ENCODE measurements at regions not wholly inside any gene's neighbourhood (a gene's known extent, or its start where the extent isn't known, plus 50 kb on each side); places are given as distances from the start of the nearest gene placed in this dataset.
"Not testable (repeated sequence)": the region's sequence is repeated elsewhere in the genome, so short reads cannot be mapped to it uniquely, and the experiment has no call there.

DNA sequence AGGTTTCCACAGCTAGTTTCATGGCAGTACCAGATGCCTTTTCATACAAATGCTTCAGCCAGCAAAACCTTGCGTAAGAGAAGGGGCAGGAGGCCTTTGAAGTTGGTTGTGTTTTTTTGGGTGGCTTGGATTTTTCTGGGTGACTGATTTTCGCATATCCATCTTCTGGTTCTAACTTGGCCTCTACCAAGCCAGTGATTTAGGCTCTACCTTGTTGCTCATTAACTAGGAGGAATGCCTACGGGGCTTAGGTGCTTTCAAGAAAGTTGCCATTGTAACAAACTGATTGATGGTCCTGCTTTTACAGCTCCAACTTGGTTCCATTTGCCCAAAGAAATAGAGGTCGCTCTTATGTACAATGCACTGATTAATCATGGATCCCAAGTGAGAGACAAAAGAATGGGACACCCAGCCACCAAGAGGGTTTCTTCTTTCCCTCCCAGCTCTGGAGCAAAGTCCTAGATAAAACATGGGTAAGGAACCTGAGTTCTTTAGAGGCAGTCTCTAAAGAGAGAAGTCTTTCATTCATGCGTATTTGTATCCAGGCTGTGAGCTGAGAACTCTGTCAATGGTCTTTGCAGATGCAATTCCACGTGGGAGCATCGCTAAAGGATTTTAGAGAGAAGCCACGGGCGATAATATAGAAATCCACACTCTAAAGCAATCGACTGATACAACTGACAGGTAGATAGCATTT lies 92.1 kb upstream of the FGFR2 start:
- peak; percentile 61 for DNase-seq (ENCODE audit: low spot score)

DNA sequence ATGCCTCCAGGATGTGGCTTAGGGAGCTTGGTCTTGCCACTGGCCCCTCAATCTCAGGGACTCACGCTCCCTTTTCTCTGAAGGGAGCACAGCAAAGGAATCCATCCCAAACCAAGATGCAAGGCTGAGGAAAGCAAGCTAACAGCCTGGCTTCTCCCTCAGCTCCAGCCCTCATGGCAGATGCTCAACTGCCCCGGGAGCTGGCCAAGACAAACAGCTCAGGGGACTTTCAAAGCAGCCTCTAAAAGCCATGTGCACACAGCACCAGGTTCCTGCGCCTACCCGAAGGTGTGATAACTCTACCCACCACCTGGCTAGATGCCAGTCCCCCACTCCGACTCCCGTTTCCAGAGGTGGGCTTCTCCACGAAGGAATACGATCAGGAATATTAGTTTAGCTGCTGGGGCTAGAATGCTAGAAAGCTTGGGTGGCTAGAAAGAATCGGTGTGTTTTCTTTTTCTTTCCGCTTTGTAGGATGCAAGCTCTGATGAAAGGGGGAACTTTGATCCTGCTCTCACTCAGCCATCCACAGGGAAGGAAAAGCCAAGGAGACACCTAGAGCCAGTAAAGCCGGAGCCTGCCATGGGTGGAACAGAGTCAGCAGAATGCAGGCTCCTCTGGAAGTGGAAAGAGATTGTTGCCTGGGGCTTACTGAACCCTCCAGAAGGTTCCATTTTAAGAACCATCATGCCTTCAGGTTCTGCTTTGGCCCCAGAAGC lies 89.0 kb upstream of the FGFR2 start:
- peak; percentile 38 for DNase-seq (ENCODE audit: low spot score)

DNA sequence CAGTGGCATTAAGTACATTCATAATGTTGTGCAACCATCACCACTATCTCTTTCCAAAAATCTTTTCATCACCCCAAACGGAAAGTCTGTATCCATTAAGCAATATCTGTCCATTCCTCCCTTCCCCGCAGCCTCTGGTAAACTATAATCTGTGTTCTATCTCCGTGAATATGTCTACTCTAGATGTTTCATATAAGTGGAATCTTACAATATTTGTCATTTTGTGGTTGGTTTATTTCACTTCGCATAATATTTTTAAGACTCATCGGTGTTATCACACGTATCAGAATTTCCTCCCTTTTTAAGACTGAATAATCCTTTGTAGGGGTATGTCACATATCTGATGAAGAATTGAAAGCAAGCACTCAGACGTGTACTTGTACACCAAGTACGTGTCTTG lies 86.0 kb upstream of the FGFR2 start:
- DNase-seq (ENCODE audit: low spot score) = no peak

DNA sequence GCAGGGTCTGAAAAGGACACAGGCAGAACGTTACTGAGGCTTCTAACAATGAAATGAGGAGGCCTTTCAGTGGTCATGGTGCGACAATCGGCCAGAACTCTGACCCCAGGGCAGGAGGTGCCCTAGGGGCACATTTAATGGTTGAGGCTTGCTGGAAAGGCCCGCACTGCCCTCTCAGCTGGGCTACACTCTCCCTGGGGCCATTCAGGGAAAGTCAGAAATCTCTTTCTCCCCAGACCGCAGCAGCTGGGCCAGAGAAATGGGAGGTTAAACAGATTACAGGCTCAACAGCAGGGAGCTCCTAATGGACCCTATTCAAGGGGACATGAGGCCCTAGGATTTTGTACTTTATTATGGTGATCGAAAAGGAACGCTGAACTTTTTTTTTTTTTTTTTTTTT lies 85.6 kb upstream of the FGFR2 start:
- peak; percentile 76 for DNase-seq (ENCODE audit: low spot score)

DNA sequence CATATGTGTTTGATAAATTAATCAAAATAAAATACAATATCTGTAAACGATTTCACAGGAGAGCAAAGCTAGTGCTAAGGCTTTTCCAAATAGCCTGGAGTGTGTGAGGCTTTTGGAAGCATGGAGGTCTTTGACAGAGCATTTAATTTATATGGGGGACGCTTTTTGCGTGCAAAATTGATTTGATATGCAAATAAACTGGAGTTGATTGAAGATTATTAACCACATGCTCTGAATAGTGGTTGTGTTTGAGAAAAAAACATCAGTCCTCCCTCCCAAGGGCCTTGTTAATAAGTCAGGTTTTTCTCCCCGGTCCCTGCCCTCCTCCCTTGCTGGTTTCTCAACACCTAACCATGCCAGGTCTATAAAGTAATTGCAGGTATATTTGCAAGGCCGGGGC lies 85.1 kb upstream of the FGFR2 start:
- DNase-seq (ENCODE audit: low spot score) = no peak

DNA sequence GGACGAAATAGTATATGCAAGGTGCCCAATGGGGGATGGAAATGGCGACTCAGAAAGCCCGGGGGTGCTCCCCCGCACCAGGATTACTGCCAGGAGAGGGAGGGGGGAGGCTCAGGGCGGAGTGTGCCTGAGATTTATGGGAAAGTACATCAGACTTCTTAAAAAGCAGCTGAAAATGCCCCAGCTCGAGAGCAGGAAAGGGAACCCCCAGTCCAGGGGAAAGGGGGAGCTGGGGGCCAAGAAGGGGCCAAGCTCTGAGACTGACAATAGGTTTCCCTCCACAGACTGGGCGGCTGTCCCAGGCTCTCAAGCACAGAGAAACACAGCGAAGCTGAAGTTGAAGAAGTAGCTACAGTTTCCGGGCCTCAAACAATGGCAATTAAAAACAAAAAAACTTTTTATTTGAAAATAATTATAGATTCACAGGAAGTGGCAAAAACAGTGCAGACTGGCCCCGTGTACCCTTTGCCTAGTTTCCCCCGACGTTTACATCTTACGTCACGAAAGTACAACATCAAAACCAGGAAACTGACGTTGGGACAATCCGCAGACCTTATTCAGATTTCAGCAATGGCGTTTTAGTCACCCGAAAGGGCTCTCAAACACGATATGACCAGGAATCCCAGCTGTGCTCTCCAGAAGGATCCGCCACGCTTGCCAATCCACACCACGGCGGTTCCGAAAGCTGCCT lies 83.9 kb upstream of the FGFR2 start:
- peak; percentile 60 for DNase-seq (ENCODE audit: low spot score)

DNA sequence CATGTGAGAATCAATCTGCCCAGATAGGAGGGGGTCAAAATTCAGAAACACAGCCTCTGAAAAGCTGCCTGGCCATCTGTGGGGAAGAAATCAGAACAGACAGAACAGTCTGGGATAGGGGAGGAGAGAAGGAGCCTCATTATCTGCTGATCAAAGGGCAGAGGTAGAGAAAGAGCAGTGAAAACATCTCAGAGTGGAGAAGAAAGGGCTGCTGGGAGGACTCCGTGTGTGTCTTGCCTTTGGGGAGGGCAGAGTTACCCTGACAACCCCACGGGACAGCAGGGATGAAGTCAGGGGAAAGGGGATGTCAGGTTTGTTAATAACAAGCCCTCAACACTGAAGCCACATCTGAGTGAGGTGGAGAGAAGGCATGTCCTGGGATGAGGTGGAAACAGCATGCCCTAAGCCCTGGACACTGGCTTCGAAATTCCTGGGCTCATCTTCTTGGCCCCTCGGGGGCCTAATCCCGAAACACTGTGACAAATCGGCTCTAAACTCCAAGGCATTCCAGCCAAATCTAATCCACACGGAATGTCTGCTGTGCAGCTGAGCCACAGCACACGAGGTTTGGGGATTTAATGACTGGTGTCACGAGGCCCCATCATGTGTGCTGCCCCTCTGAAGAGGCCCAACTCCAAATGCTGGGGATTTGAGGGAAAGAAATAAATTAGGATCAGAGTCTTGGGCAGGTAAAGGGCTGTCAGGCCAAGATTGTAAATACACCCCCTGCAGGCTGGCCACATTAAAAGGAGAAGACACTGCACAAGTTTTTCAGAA lies 82.8 kb upstream of the FGFR2 start:
- DNase-seq (ENCODE audit: low spot score) = peak; percentile 96

DNA sequence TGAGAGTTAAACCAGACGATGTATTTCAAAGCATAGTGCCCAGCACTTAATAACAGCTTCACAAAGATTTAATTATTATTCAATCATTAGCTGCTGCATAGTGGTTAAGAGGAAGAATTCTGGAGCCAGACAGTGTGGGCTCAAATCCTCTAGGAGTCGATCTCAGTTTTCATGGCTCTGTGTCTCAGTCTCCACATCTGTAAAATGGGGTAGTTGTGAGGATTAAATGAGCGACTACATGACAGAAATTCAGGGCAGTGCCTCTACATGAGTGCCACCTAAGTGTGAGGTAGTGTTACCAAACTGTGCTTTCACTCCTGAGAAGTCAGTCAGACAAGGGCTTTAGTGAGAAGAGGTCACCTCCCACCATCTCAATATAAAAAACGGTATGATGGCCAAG lies 81.7 kb upstream of the FGFR2 start:
- DNase-seq (ENCODE audit: low spot score) = no peak

DNA sequence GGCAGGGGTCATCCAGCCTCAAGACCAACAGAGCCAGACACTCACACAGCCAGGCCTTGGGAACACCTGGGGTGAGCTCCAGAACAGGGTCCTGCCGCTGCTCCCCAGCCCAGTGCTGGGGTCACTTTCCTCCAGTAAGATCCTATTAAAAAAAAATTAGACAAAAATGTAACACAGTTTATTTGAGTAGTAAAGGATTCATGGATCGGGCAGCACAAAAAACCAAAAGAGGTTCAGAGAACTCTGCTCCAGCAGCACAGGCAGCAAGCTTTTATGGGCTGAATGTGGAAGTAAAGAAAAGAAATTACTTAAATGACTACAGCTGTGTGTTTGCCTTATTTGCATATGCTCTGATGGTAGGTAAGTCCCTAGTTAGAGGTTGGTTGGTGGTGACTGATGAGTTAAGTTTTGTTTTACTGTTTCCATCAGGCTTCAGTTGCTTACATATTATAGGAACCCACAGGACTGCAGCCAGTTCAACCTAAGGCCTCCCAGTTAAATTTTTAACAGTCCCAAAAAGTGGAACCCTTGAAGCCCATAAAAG lies 80.5 kb upstream of the FGFR2 start:
- no peak for DNase-seq (ENCODE audit: low spot score)

DNA sequence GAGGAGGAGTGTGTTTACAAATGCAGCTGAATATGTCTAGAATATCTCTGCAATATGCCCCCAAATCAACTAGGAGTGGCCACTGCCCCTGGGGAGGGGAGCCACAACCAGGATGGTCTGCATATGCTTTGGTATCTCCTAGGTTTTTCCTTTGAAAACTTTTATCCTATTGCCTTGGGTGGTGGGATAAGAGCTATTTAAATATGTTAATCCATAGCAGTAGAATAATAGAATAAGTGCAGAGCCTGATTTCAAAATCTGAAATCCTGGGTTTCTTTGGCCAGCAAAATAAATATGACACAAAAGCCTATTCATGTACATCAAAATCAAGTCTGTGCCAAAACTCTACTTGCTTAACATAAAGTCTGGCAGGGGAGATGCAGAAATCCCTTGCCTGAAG lies 79.6 kb upstream of the FGFR2 start:
- no peak for DNase-seq (ENCODE audit: low spot score)

DNA sequence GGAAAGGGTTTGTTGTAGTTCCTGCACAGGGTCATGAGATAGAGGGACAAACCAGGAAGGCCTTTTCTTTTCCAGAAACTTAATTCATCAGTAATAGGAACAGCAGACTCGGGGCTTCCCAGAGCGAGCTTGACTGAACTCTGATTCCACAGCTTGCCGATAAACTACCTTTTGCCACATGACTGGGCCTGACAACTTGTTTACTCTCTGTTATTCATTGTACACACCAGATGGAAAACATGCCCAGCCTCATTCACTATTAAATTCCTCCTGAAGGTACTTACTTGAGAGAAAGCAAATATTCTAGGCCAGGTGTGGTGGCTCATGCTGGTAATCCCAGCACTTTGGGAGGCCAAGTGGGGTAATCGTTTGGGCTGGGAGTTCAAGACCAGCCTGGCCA lies 77.1 kb upstream of the FGFR2 start:
- DNase-seq (ENCODE audit: low spot score) = no peak

DNA sequence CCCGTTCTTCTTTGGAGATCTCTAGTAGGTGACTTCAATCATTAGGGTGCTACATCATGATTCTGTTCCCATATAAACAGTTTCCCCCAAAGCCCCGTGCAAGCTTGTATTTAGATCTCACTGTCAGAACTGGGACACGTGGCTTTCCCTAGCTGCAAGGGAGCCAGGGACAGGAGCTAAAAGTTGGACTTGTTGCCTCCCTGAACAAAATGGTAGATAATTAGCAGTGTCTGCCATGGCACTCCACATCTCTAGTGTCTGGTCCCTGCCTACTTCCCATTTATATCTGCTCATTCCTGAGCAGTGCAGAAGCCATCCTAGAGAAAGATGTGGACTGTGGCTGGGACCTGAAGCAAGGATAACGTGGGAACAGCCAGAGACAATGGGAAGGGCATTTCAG lies 76.6 kb upstream of the FGFR2 start:
- DNase-seq (ENCODE audit: low spot score) = no peak

DNA sequence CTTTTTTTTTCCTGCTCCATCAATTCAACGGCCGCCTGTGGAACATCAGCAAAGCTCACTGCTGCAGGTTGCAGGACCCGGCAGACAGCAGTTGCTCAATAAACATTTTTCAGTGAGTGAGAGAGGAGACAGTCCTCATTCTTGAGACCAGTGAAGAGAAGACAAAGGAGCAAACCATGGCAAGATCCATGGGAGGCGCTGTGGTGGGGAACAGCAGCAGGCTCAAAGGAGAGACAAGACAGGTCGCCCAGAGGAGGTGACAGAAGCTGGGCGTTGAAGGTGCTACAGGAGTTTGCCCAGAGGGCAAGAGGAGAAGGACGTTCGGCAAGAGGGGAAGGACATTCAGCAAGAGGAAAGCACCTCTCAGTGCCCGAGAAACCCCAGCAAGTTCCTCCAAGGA lies 74.5 kb upstream of the FGFR2 start:
- DNase-seq (ENCODE audit: low spot score) = no peak

DNA sequence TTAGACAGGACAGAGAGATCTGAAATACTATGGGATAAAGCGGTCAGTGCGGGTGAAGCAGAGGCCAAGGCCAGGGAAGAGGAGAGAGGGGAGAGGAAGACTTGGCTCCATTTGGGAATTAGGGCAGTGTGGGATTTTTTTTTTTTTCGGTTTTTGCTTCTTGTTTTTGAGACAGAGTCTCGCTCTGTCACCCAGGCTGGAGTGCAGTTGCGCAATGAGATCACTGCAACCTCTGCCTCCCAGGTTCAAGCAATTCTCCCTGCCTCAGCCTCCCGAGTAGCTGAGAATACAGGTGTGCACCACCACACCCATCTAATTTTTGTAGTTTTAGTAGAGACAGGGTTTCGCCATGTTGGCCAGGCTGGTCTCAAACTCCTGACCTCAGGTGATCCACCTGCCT lies 71.6 kb upstream of the FGFR2 start:
- DNase-seq (ENCODE audit: low spot score) = not testable (repeated sequence)

DNA sequence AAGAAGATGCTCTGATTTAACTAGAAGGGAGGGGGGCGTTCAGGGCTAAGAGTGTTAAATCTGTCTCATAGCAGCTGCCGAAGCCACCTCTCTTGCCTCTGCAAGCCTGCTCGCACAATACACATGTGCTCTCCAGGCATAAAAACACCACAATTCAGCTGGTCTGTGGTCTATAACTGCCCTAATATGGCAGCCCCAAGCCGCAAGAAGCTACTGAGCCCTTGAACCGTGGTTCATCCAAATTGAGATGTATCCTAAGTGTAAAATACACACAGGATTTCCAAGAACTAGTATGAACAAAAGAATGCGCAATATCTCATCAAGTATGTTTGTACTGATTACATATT lies 70.8 kb upstream of the FGFR2 start:
- DNase-seq (ENCODE audit: low spot score) = no peak

DNA sequence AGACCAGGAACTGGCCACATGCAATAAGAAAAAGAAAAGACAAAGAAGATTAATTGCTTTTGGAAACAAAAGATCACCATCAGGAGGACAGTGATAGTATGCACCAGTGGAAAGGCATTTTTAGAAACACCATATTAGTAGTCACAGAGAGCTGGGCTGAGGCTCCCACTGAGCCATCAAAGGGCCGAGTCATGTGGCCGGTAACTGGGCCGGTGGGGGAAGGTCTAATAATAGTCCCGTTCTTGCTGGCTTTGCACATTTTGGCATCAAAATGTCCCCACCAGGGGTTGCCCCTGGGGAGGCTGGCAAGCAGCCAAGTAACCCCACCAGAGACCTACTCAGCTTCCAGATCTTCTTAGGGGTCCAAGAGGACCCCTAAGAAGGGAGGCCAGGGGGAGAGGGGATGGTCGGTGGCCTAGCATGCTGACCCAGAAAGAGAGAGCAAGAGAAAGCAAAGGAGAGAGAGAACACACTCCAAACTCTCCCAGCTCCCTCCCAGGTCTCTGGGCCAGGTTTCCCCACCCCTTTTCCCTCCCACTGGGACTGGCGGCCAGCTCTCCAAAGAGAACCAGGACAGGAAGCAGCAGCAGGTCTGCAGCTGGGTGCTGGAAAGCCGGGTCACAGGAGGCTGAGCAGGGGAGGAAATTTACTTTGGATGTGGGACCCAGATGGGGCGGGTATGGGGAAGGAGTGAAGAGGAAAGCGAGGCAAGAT lies 70.2 kb upstream of the FGFR2 start:
- DNase-seq (ENCODE audit: low spot score) = peak; percentile 68

DNA sequence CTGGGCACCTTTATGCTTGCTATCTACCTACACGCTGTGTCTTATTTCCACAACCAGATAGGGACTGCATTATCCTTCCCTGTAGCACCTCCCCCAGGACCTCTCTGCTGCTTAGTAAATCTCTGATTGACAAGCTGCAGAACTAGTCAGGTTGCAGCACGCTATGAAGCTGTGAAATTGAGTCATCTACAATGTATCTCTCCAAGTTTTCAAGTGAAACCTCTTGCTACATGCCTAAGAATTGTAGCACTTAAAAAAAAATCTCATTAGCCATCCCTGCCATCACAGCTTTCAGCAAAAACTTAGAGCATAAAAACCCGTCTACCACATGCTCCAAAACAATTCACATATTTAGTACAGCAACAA lies 69.7 kb upstream of the FGFR2 start:
- no peak for DNase-seq (ENCODE audit: low spot score)

DNA sequence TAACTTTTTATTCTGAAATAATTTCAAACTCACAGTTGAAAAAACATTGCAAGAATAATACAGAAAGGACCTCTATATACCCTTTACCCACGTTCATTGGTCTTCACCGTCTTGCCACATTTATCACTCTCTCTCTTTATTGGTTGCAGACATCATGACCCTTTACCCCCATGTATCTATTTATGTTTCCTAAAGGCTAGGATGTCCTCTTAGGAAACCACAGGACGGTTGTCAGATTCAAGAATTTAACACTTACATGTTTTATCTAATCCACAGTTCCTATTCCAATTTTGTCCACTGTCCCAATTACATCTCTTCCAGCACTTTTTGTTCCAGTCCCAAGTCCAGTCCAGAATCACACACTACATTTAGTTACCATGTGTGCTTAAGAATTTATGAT lies 67.6 kb upstream of the FGFR2 start:
- no peak for DNase-seq (ENCODE audit: low spot score)

DNA sequence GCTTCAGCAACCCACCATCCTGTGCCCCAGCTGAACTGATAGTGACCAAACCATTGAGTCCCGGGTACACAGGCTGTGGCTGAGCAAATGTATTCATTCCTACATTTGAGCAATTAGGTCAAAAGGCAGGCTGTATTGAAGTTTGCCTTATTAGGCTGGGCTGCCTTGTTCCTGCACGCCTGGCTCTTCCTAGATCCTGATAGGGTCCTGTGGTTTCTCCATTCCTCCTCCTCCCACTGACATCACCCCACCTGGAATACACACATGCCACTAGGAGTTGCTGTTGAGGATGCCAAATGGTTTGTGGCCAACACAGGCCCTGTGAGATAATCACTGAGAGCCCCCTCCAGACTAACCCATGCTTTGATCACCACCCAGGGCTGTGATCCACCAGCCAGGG lies 66.4 kb upstream of the FGFR2 start:
- no peak for DNase-seq (ENCODE audit: low spot score)

DNA sequence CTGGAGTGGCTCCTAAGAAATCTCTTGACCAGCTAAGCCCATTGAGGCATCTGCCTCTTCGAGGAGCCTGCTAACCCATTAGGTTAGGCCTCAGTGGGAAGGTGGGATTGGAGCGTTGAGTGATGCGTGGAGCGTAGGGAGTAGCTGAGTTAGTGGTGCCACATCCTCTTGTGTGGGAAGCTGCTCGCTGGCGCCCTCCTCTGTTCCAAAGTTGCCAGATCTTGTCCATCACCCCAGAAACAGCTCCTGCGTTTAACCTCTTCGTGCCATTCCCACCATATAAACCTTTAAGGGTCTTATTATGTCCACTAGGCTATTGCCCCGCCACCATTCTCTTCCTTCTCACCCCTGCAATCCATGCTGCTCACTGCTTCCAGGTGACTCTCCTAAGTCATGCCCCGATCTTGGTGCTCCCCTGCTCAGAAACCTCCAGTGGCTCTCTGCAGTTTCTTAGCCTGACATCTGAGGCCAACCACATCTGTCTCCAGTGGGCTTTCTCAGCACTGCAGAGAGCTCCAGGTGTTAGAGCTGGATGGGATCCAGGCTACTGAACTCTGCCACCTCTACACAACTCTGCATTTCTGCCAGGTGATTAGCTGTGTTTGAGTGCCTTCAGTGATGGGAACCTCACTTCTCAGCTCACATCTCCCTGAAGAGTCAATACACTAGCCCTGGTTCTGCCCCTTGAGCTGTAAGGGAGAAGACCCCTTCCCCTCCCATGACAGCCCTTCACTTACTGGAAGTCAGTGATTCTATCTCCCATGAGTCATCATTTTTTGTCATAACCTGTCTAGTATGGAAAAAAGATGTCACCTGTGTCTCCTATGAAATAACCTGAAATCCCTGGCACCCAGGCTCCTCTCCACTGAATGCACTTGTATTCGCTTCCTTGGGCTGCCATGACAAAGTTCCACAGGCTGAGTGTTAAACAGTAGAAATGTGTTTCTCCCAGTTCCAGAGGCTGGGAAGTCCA lies 65.0 kb upstream of the FGFR2 start:
- DNase-seq (ENCODE audit: low spot score) = peak; percentile 63

DNA sequence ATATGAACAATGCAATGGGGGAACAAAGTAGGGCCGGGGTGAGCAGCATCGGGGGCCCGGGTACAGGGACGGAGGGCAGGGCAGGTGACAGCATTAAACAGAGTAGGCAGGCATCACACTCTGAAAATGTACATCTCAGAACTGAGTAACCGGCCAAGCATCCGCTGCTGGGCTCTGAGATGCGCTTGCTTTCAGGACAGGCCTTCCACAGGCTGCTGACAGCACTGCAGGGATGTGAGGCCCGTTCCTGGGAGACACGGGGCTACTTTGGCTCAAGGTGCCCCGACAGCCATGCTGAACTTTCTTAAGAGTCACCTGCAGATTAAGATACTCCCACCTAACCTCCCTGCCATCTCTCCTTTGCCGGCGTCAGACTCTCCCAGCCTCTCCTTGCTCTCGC lies 64.3 kb upstream of the FGFR2 start:
- DNase-seq (ENCODE audit: low spot score) = no peak

Measured in cerebellar cortex (tissue), 1 donor.